ENCODE measurements at regions not wholly inside any gene's neighbourhood (a gene's known extent, or its start where the extent isn't known, plus 50 kb on each side); places are given as distances from the start of the nearest gene placed in this dataset.
"Not testable (repeated sequence)": the region's sequence is repeated elsewhere in the genome, so short reads cannot be mapped to it uniquely, and the experiment has no call there.

GRCh38 chr18:52236131-52236530 lies 103.9 kb upstream of the DCC start:
- H3K4me3 ChIP-seq = no peak overlapping the region

GRCh38 chr18:52237551-52237950 lies 102.4 kb upstream of the DCC start:
- TF ChIP-seq CTCF (IDR thresholded peaks at IDR 0.05) = no peak
- ATAC-seq (no peak), DNase-seq (no peak)
- Histone ChIP-seq H3K4me3 (no peak overlapping the region), H3K27me3 (no peaks in the 10 kb centered on the region), H3K27ac (no peak overlapping the region), H3K36me3 (no peaks in the 10 kb centered on the region), H3K9me3 (no peaks in the 10 kb centered on the region), H3K4me1 (no peaks in the 10 kb centered on the region)
- intact Hi-C loops (cut with DNase I) = no loop called here

More at GRCh38 chr18:52236131-52236530, 103.9 kb upstream of the DCC start:
- DNase-seq (no peak), ATAC-seq (no peak)
- no peaks in the 10 kb centered on the region for H3K4me1 ChIP-seq
- no peak overlapping the region for H3K27ac ChIP-seq
- no peaks in the 10 kb centered on the region for H3K27me3 ChIP-seq
- intact Hi-C loops (cut with DNase I) = no loop called here
- no peak for TF ChIP-seq CTCF (IDR thresholded peaks at IDR 0.05)
- H3K36me3 ChIP-seq = no peaks in the 10 kb centered on the region
- no peaks in the 10 kb centered on the region for H3K9me3 ChIP-seq

GRCh38 chr18:52242711-52243110 lies 97.3 kb upstream of the DCC start:
- Histone ChIP-seq H3K36me3 (no peaks in the 10 kb centered on the region), H3K4me3 (no peak overlapping the region), H3K27me3 (no peaks in the 10 kb centered on the region), H3K4me1 (no peaks in the 10 kb centered on the region), H3K27ac (no peak overlapping the region), H3K9me3 (peaks cover 0 to 5% of the 10 kb centered on the region in 2 donors)
- no peak for TF ChIP-seq CTCF (IDR thresholded peaks at IDR 0.05)
- DNase-seq (no peak), ATAC-seq (no peak)
- intact Hi-C loops (cut with DNase I) = no loop called here

- TF ChIP-seq CTCF (IDR thresholded peaks at IDR 0.05) = no peak
- Histone ChIP-seq H3K36me3 (no peaks in the 10 kb centered on the region), H3K9me3 (peaks cover 0 to 5% of the 10 kb centered on the region in 2 donors), H3K27ac (no peak overlapping the region), H3K4me1 (no peaks in the 10 kb centered on the region), H3K27me3 (no peaks in the 10 kb centered on the region), H3K4me3 (no peak overlapping the region)
- DNase-seq (no peak), ATAC-seq (no peak)
- intact Hi-C loops (cut with DNase I) = no loop called here
Observed at GRCh38 chr18:52244658-52245057, 95.3 kb upstream of the DCC start.

- intact Hi-C loops (cut with DNase I) = no loop called here
- Histone ChIP-seq H3K9me3 (no peaks in the 10 kb centered on the region), H3K36me3 (no peaks in the 10 kb centered on the region), H3K27me3 (no peaks in the 10 kb centered on the region), H3K4me3 (no peak overlapping the region), H3K27ac (no peak overlapping the region), H3K4me1 (no peaks in the 10 kb centered on the region)
- DNase-seq = no peak
- ATAC-seq = no peak
- TF ChIP-seq CTCF (IDR thresholded peaks at IDR 0.05) = no peak
Observed at GRCh38 chr18:52254367-52254766, 85.6 kb upstream of the DCC start.

- ATAC-seq; H3K4me1 ChIP-seq; H3K36me3 ChIP-seq; DNase-seq; H3K27ac ChIP-seq; H3K4me3 ChIP-seq; H3K27me3 ChIP-seq; intact Hi-C loops (cut with DNase I); H3K9me3 ChIP-seq: not testable (repeated sequence)
Observed at GRCh38 chr18:52257417-52257816, 82.6 kb upstream of the DCC start.
